ENCODE measurements at regions not wholly inside any gene's neighbourhood (a gene's known extent, or its start where the extent isn't known, plus 50 kb on each side); places are given as distances from the start of the nearest gene placed in this dataset.

GRCh38 chr9:124108216-124108615, 96.6 kb downstream of the LHX2 start:
- CTCF ChIA-PET: interaction anchor here (3.5 kb wide), 1 partner anchor 19 kb away, joined by 16 read pairs; no protein-coding TSS in a partner anchor
- no peak for TF ChIP-seq YY1 (IDR thresholded peaks at IDR 0.05; ENCODE audit: low read depth)
- no peak for TF ChIP-seq ZBTB33 (IDR thresholded peaks at IDR 0.05; ENCODE audit: borderline replicate concordance, low read depth)
- TF ChIP-seq TAF1 (IDR thresholded peaks at IDR 0.05; ENCODE audit: borderline replicate concordance, low read depth, low read length): no peak
- TF ChIP-seq GABPA (IDR thresholded peaks at IDR 0.05; ENCODE audit: low read depth): no peak
- no peak for TF ChIP-seq NRF1 (IDR thresholded peaks at IDR 0.05; ENCODE audit: low read depth, low read length)
- no peak for TF ChIP-seq CHD2 (IDR thresholded peaks at IDR 0.05; ENCODE audit: low read length, partially characterized antibody)
- TF ChIP-seq FOXJ3 (CRISPR knock-in tag; IDR thresholded peaks at IDR 0.05): no peak
- TF ChIP-seq IRF3 (IDR thresholded peaks at IDR 0.05; ENCODE audit: low read depth, low read length): no peak
- no peak for TF ChIP-seq USF2 (IDR thresholded peaks at IDR 0.05; ENCODE audit: borderline replicate concordance, low read depth, low read length)
- TF ChIP-seq ELF1 (IDR thresholded peaks at IDR 0.05): no peak
- TF ChIP-seq FOSL2 (IDR thresholded peaks at IDR 0.05; ENCODE audit: borderline replicate concordance, low read depth): no peak
- no peak for TF ChIP-seq CTCF (IDR thresholded peaks at IDR 0.05)
- TF ChIP-seq RFX5 (IDR thresholded peaks at IDR 0.05; ENCODE audit: low read length): no peak
- TF ChIP-seq PBX3 (IDR thresholded peaks at IDR 0.05): no peak
- TF ChIP-seq MAX (IDR thresholded peaks at IDR 0.05; ENCODE audit: low read depth): no peak
- no peak for TF ChIP-seq SMC3 (IDR thresholded peaks at IDR 0.05; ENCODE audit: low read depth, low read length)
- WGBS (ENCODE audit: low lambda C conversion rate): 58% methylated on average over 5 of the region's 6 CpGs

More at GRCh38 chr9:124108216-124108615, 96.6 kb downstream of the LHX2 start:
- no peaks in the 10 kb centered on the region for H3K36me3 ChIP-seq (replicated peaks in 1 of 2; ENCODE audit: control insufficient read depth in 1 of 2, insufficient read depth in 2 of 2, low read length in 1 of 2)
- no peaks in the 10 kb centered on the region for H3K9me2 ChIP-seq
- H3K9me3 ChIP-seq: no peaks in the 10 kb centered on the region
- no peak overlapping the region for H2AFZ ChIP-seq (ENCODE audit: low read depth)
- POLR2A ChIA-PET: no interaction called here
- H3K9ac ChIP-seq: no peak overlapping the region
- no peak overlapping the region for H3K4me2 ChIP-seq
- H3F3A ChIP-seq (replicated peaks; ENCODE audit: insufficient read depth): no peaks in the 10 kb centered on the region
- no peaks in the 10 kb centered on the region; the same call in 1 of the 2 replicates for H3K27me3 ChIP-seq (ENCODE audit: insufficient read depth)
- H3K79me2 ChIP-seq (ENCODE audit: insufficient read depth): no peaks in the 10 kb centered on the region
- no peaks in the 10 kb centered on the region for H3K4me1 ChIP-seq (ENCODE audit: control insufficient read depth in 1 of 2, insufficient read depth in 2 of 2, low read depth in 1 of 2, low read length in 1 of 2)
- H3K27ac ChIP-seq (ENCODE audit: low read depth in 2 of 2, low read length in 1 of 2): no peak overlapping the region
- H3K4me3 ChIP-seq (ENCODE audit: low read depth in 2 of 2, low read length in 1 of 2): no peak overlapping the region
- H4K20me1 ChIP-seq (ENCODE audit: insufficient read depth): no peaks in the 10 kb centered on the region
- DNase-seq: no peak
